Sciatic nerve (tissue), 2 donors: ENCODE measurements at regions not wholly inside any gene's neighbourhood (a gene's known extent, or its start where the extent isn't known, plus 50 kb on each side); places are given as distances from the start of the nearest gene placed in this dataset.

Source experiments
- ATAC-seq: fragments of 200-7000 bp; cut with Tn5 transposase; one replicate; pipeline ENCODE4 v1.9.1; 2020; ENCODE audit warnings: mild to moderate bottlenecking, moderate library complexity
- DNase-seq: peaks from one replicate; pipeline ENCODE4 v3.0.0-alpha.2; 2020; ENCODE audit warnings: low spot score
- intact Hi-C: fragments of 100-400 bp; cut with DNase I; formaldehyde crosslinking; loops from one replicate; pipeline ENCODE4 v1.14.2; 2022
- donor health status: DM: no; HTN: no; CAD: no.
- donor health status: DM: no; HTN: no; CAD: no.

GRCh38 chr3:55349851-55350250 is 137.3 kb downstream of the WNT5A start:
- no peak for DNase-seq
- intact Hi-C loops, result loop anchor here (5.0 kb wide), 1 partner anchor 518 kb away; no protein-coding TSS in a partner anchor
- ATAC-seq, result no peak

GRCh38 chr3:55343486-55344357 is 143.4 kb downstream of the WNT5A start:
- DNase-seq, result no peak
- intact Hi-C loops, result no loop called here
- ATAC-seq, result no peak

GRCh38 chr3:55341502-55342031 is 145.5 kb downstream of the WNT5A start:
- ATAC-seq, result no peak
- intact Hi-C loops, result no loop called here
- no peak for DNase-seq

DNA sequence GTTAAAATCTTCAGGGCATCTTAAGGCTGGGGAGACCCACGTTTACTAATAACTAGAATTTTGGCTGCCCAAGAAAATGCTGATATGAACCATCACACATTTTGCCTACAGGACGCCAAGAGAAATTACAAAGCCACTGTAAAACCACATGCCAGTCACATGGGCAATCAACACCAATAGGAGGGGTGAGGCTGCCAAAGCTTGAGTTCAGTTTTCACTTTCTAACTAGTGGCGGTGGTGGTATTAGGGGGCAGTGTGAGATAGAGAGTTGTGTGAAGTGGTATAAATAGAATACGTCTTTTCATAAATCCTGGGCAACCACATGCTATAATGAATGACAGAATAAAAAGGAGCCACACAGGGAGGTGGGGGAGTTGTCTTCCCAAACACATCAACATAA is 147.3 kb downstream of the WNT5A start:
- intact Hi-C loops, result no loop called here
- no peak for ATAC-seq
- DNase-seq, result no peak

DNA sequence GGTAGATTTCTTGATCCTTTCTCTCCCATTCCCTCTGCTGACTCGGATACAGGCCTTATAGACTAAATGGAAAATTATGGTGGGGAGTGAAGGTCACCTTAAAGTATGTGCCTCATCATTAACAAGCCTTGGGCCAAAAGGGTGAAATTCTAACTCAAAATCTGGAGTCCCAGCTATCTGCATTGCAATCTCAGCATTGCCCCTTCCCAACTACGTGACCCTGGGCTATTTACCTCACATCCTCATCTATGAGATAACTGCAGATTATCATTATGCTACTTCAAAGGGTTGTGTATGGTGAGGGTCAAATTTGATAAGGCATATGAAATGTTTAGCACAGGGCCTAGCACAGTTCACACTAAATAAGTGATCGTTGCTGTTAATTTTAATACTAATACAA is 147.7 kb downstream of the WNT5A start:
- no peak for ATAC-seq
- intact Hi-C loops, result no loop called here
- no peak for DNase-seq

DNA sequence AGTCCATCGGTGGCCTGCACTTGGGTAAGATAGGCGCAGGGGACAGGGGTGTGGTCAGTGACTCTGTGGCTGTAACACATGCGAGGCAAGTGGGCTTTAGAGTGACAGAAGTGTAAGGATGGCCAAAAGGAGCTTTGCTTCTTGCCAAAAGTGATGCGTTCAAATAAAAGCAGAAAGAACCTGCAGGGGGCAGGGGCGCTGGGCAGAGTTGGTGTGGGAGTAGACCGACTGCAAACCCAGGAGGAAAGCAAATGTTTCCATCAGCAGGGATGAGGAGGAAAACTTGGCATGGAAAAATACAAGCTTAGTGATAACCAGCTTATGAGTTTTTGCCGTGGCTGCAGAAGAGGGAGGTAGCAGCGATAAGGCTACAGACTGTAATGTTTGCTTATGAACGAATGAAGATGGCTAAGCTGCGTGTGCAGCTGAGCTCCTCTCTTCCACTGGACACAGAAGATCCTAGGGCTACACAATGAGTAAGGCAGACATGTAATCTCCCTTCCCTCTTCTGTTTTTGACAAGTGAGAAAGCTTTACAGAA is 149.4 kb downstream of the WNT5A start:
- no peak for ATAC-seq
- intact Hi-C loops, result no loop called here
- no peak for DNase-seq

DNA sequence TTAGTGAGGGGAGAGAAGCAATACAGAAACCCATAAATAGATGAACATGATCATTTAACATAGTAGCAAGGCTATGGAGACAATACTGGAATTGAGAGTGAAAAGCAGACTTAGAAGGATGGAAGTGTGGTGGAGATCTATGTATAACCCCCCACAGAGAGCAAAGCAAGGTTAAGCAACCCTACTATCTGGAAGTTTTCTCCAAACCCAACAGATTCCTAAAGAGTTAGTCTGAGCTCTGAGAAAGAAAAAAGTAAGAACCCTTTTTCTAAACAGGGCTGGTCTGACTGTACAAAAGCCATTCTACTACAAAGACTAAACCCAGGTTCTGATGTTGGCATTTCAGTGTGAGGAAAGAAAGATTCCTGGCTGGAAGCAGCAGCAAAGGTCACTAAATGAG is 153.2 kb downstream of the WNT5A start:
- intact Hi-C loops, result no loop called here
- DNase-seq (no peak), ATAC-seq (no peak)

- intact Hi-C loops, result no loop called here
- ATAC-seq, result no peak
Measured at GRCh38 chr3:55333046-55333445, 154.1 kb downstream of the WNT5A start.

GRCh38 chr3:55332176-55332575 is 154.9 kb downstream of the WNT5A start:
- intact Hi-C loops, result no loop called here
- DNase-seq (no peak), ATAC-seq (no peak)

More at GRCh38 chr3:55333046-55333445, 154.1 kb downstream of the WNT5A start:
- DNase-seq, result no peak

DNA sequence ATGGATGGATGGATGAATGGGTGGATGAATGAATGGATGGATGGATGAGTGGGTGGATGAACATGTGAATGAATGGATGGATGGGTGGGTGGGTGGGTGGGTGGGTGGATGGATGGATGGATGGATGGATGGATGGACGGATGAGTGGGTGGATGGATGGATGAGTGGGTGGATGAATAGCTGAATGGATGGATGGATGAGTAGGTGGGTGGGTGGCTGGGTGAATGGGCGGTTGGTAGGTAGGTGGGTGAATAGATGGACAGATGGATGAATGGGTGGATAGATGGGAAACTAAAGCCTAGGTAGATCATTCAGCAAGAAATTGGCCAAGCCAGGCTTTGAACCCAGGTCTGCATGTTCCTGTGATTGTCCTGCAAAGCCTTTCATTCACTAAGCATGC is 155.6 kb downstream of the WNT5A start:
- no peak for ATAC-seq
- intact Hi-C loops, result no loop called here
- no peak for DNase-seq

DNA sequence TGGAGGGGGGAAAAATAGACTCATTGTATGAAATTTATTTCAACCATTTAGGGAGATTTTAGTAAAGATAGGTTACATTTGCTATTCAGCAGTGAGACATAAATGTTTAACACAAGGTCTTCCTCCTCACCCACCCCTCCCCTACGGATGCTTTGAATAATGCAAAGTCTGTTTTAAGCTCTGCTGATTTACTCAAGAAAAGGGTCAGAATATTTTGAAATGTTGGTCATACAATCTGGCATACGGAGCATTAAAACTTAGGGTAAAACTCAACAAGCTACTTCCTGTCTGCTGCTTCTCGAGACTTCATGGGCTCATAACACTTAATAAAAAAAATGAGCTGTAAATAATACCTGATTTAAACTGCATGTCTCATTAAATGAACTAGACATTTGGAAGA is 156.3 kb downstream of the WNT5A start:
- intact Hi-C loops, result no loop called here

DNA sequence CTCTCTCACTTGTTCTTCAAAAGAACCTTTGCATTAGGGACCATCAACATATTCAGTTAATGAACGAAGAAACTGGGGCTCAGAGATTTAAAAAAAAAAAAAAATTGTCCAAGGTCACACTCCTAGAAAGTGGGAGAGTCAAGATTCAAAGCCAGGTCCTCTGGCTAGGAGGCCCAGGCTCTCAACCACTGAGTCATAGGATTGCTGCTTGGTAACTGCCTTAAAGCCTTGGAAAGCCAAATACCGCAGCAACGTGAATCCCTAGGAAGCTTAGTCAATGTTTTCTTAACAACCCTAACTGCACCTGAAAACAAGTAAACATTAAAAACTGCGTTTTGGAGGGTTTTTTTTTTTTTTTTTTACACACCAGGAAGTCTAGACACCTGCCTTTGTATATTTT is 156.8 kb downstream of the WNT5A start:
- intact Hi-C loops, result no loop called here
- ATAC-seq (no peak), DNase-seq (no peak)

More for the DNA sequence above, 156.3 kb downstream of the WNT5A start:
- no peak for DNase-seq
- ATAC-seq, result no peak

DNA sequence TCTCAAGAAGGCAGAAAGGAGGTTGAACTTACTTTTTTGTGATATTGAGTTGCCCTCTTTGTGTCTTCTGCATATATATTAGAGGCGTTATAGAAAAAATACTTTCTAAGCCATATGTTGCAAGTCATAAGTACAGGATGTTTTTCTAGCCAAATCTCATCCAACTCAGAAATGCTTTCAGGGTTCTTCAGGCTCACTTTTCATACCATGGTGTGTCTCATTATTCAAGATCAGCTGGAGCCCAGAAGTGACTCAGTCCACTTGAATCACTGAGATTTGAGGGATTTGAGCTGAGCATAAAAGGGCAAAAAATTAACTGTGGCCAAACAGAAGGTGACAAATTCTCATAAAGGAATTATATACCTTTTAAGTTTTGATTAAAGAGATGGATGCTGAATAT is 157.3 kb downstream of the WNT5A start:
- DNase-seq (no peak), ATAC-seq (no peak)
- intact Hi-C loops, result no loop called here

- intact Hi-C loops, result no loop called here
- no peak for DNase-seq
- ATAC-seq, result no peak
Measured at GRCh38 chr3:55327131-55327920, 159.8 kb downstream of the WNT5A start.

- no peak for DNase-seq
- intact Hi-C loops, result no loop called here
- ATAC-seq, result no peak
Measured at GRCh38 chr3:55322638-55323037, 164.5 kb downstream of the WNT5A start.

- DNase-seq (no peak), ATAC-seq (no peak)
- intact Hi-C loops, result no loop called here
Measured at GRCh38 chr3:55320928-55321327, 166.2 kb downstream of the WNT5A start.

- ATAC-seq, result no peak
- intact Hi-C loops, result no loop called here
- DNase-seq, result no peak
Measured at GRCh38 chr3:55315396-55315795, 171.7 kb downstream of the WNT5A start.

DNA sequence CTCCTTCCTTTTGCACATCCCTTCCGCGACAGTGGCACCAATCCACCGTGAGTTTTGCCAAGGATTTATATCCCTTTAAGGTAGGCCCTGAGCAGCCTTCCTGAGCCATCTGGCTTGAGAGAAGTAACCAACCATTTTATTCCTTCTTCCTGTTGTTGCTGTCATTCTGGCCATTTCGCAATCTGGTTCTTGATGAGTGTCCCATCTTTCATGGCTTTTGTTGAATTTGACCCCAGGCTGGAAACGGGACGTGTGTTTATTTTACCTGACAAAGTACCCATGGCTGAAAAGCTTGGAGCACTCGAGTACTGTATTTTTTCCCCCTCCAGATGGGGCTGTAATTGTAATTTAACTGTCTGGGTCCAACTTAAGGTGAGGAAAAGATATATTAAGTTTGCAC is 173.4 kb downstream of the WNT5A start:
- no peak for DNase-seq
- intact Hi-C loops, result no loop called here
- no peak for ATAC-seq

DNA sequence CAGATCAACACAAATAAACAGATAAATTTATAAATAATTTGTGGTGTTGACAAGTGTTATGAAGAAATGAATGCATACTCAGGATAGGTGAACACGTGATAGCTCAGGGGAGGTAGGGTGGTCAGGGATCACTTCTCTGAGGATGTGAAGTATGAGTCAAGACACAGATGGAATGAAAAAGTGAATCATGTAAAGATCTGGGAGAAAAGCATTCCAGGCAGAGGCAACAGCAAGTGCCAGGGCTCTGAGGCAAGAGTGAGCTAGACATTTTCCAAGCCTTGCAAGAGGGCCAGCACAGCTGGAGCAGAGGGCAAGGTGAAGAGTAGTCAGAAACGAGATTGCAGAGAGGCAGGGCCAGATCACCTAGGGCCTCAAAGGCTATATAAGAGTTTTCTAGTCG is 177.8 kb downstream of the WNT5A start:
- DNase-seq (no peak), ATAC-seq (no peak)
- intact Hi-C loops, result no loop called here

- DNase-seq, result no peak
- peak; percentile 74 for ATAC-seq
- intact Hi-C loops, result no loop called here
Measured at GRCh38 chr3:55307622-55308021, 179.5 kb downstream of the WNT5A start.
